ENCODE measurements at regions not wholly inside any gene's neighbourhood (a gene's known extent, or its start where the extent isn't known, plus 50 kb on each side); places are given as distances from the start of the nearest gene placed in this dataset.

DNA sequence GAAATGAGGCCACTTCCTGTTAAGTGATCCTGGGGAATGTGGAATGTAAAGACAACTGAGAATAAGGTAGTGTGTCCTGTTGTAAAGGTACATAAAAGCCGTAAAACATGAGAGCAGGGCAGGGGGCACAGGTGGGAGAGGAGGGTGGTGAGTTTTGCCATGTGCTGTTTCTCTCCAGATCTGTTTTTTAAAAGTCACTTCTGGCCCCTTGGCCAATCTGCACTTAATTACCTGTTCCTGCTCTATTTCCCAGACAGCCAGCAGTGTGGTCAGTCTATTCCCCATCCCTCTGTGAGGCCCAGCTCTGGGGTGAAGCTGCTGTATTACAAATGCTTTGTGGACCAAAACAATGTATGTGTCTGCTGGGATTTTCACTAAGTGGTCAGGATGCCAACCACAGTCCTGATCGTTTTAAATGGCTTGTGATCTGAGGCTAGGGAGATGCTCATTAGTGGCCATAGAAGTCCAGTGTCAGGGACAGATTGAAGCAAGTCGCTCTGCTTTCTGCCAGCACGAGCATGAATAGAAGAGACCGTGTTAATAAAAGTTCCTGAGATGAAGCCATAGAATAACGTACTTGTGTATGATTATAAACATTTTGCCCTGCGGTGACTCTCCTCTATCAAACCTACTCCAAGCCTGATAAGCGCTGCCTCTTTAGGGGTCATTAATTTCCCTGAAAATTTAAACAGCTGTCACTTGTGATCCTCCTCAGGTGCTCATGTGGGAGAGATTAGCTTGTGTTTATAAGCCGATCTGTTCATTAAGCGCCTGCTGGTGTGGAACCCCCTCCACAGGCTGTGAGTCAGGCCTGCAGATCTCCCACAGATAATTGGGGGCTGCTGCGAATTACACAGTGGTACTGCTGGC lies 111.8 kb upstream of the CENPW start:
- H3K27ac Mint-ChIP-seq: peak overlapping the region; percentile 5
- no peaks in the 10 kb centered on the region for H3K9me3 Mint-ChIP-seq
- TF ChIP-seq CTCF (conservative IDR thresholded peaks at IDR 0.05): no peak

GRCh38 chr6:126232671-126233070 lies 107.2 kb upstream of the CENPW start:
- H3K36me3 Mint-ChIP-seq (ENCODE audit: low read depth): no peaks in the 10 kb centered on the region
- H3K9me3 Mint-ChIP-seq: no peaks in the 10 kb centered on the region
- Histone ChIP-seq H3K27ac (ENCODE audit: low read depth, low read length) (no peak overlapping the region), H3K27me3 (ENCODE audit: control insufficient read depth, insufficient read depth, low read length, poor library complexity, severe bottlenecking) (no peaks in the 10 kb centered on the region), H3K4me3 (ENCODE audit: low read length) (no peak overlapping the region), H3K9ac (ENCODE audit: extremely low read depth, low read length, poor library complexity, severe bottlenecking) (no peak overlapping the region), H3K4me1 (ENCODE audit: control insufficient read depth, insufficient read depth, low read length) (no peaks in the 10 kb centered on the region), H3K36me3 (ENCODE audit: control insufficient read depth, insufficient read depth, low read length) (no peaks in the 10 kb centered on the region), H3K9me3 (ENCODE audit: control insufficient read depth, low read length) (no peaks in the 10 kb centered on the region)
- H3K4me3 Mint-ChIP-seq: no peak overlapping the region
- H3K27ac Mint-ChIP-seq: no peak overlapping the region
- no peaks in the 10 kb centered on the region for H3K27me3 Mint-ChIP-seq (ENCODE audit: insufficient read depth)
- WGBS, 2 experiments (ENCODE audit: insufficient coverage in 1 of 2, insufficient read length in 1 of 2): 88 to 100% methylated on average over 1 to 2 of the region's 2 CpGs
- TF ChIP-seq CTCF (conservative IDR thresholded peaks at IDR 0.05): no peak
- peaks cover 7% of the 10 kb centered on the region for H3K4me1 Mint-ChIP-seq
- DNase-seq: no peak

More for the DNA sequence above, 111.8 kb upstream of the CENPW start:
- Histone ChIP-seq H3K9ac (ENCODE audit: extremely low read depth, low read length, poor library complexity, severe bottlenecking) (no peak overlapping the region), H3K27me3 (ENCODE audit: control insufficient read depth, insufficient read depth, low read length, poor library complexity, severe bottlenecking) (no peaks in the 10 kb centered on the region), H3K27ac (ENCODE audit: low read depth, low read length) (no peak overlapping the region), H3K4me1 (ENCODE audit: control insufficient read depth, insufficient read depth, low read length) (no peaks in the 10 kb centered on the region), H3K4me3 (ENCODE audit: low read length) (no peak overlapping the region), H3K36me3 (ENCODE audit: control insufficient read depth, insufficient read depth, low read length) (no peaks in the 10 kb centered on the region), H3K9me3 (ENCODE audit: control insufficient read depth, low read length) (no peaks in the 10 kb centered on the region)
- DNase-seq: no peak
- Mint-ChIP-seq H3K27me3 (ENCODE audit: insufficient read depth) (no peaks in the 10 kb centered on the region), H3K36me3 (ENCODE audit: low read depth) (no peaks in the 10 kb centered on the region), H3K4me1 (peaks cover 7% of the 10 kb centered on the region), H3K4me3 (no peak overlapping the region)
- WGBS, 2 experiments (ENCODE audit: insufficient coverage in 1 of 2, insufficient read length in 1 of 2): 86 to 96% methylated on average over 9 to 11 of the region's 11 CpGs

DNA sequence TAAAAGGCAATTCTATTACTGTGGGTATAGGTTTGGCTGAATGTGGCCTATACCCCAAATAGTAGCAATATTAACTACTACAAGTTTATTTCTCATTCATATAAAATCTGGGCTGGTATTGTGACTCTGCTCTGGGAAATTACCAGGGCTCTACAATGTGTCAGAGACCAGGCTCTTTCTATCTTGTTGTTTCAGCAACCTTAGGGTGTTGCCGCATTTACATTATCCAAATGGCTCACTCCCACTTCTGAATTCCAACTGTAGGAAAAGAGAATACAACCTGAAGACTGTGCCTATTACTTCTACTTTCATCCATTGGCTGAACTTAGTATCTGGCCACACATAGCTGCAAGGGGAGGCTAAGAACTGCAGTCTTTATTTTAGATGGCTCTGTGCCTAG lies 106.7 kb upstream of the CENPW start:
- Histone ChIP-seq H3K4me3 (ENCODE audit: low read length) (no peak overlapping the region), H3K9me3 (ENCODE audit: control insufficient read depth, low read length) (no peaks in the 10 kb centered on the region), H3K9ac (ENCODE audit: extremely low read depth, low read length, poor library complexity, severe bottlenecking) (no peak overlapping the region), H3K27ac (ENCODE audit: low read depth, low read length) (no peak overlapping the region), H3K27me3 (ENCODE audit: control insufficient read depth, insufficient read depth, low read length, poor library complexity, severe bottlenecking) (no peaks in the 10 kb centered on the region), H3K36me3 (ENCODE audit: control insufficient read depth, insufficient read depth, low read length) (no peaks in the 10 kb centered on the region), H3K4me1 (ENCODE audit: control insufficient read depth, insufficient read depth, low read length) (no peaks in the 10 kb centered on the region)
- 80 to 92% methylated on average over 1 of the region's 1 CpG for WGBS, 2 experiments (ENCODE audit: insufficient coverage in 1 of 2, insufficient read length in 1 of 2)
- H3K36me3 Mint-ChIP-seq (ENCODE audit: low read depth): no peaks in the 10 kb centered on the region
- no peak for TF ChIP-seq CTCF (conservative IDR thresholded peaks at IDR 0.05)
- peaks cover 4% of the 10 kb centered on the region for H3K4me1 Mint-ChIP-seq
- no peak for DNase-seq
- no peaks in the 10 kb centered on the region for H3K27me3 Mint-ChIP-seq (ENCODE audit: insufficient read depth)
- H3K27ac Mint-ChIP-seq: no peak overlapping the region
- no peaks in the 10 kb centered on the region for H3K9me3 Mint-ChIP-seq
- no peak overlapping the region for H3K4me3 Mint-ChIP-seq
